Neuronal stem cell (in vitro differentiated cells): ENCODE measurements at regions not wholly inside any gene's neighbourhood (a gene's known extent, or its start where the extent isn't known, plus 50 kb on each side); places are given as distances from the start of the nearest gene placed in this dataset.
"Not testable (repeated sequence)": the region's sequence is repeated elsewhere in the genome, so short reads cannot be mapped to it uniquely, and the experiment has no call there.

Experiments
- DNase-seq: peaks from one replicate; pipeline ENCODE4 v3.0.0-alpha.2; 2013; ENCODE audit warnings: low spot score
- H2AFZ ChIP-seq: one replicate; pipeline ENCODE4 v1.6.1; 2013; ENCODE audit warnings: mild to moderate bottlenecking, low read length, inconsistent platforms
- H2AK5ac ChIP-seq: 2 replicates; pipeline ENCODE4 v1.6.1; 2013; ENCODE audit warnings: low read depth, mild to moderate bottlenecking, inconsistent platforms, low read length, moderate library complexity, mixed read lengths
- H2BK120ac ChIP-seq: 2 replicates; pipeline ENCODE4 v1.6.1; 2013; ENCODE audit warnings: low read depth, mild to moderate bottlenecking, inconsistent platforms, low read length, moderate library complexity, mixed read lengths
- H2BK12ac ChIP-seq: one replicate; pipeline ENCODE4 v1.6.1; 2013; ENCODE audit warnings: low read length, inconsistent platforms
- H2BK15ac ChIP-seq: 2 replicates; pipeline ENCODE4 v1.6.1; 2013; ENCODE audit warnings: mild to moderate bottlenecking, low read length, inconsistent platforms, mixed read lengths
- H2BK5ac ChIP-seq: one replicate; pipeline ENCODE4 v1.6.1; 2013; ENCODE audit warnings: inconsistent platforms, mild to moderate bottlenecking, low read length, moderate library complexity
- H3K14ac ChIP-seq: one replicate; pipeline ENCODE4 v1.6.1; 2013; ENCODE audit warnings: low read length, inconsistent platforms
- H3K18ac ChIP-seq: 2 replicates; pipeline ENCODE4 v1.6.1; 2013; ENCODE audit warnings: low read length, inconsistent platforms
- H3K23ac ChIP-seq: 2 replicates; pipeline ENCODE4 v1.6.1; 2013; ENCODE audit warnings: low read depth, mild to moderate bottlenecking, mixed read lengths, low read length, inconsistent platforms; ENCODE audit not compliant: poor library complexity
- H3K27ac ChIP-seq: replicated peaks from 3 replicates; pipeline ENCODE4 v1.5.1; 2013; ENCODE audit warnings: low read length, inconsistent platforms
- H3K27me3 ChIP-seq, 3 experiments: 2 replicates each; pipeline ENCODE4 v1.6.1; 2013; ENCODE audit warnings: low read length in 3 of 3, mild to moderate bottlenecking in 2 of 3, inconsistent platforms in 1 of 3, low read depth in 1 of 3, mixed read lengths in 1 of 3, moderate library complexity in 1 of 3; ENCODE audit not compliant: control insufficient read depth in 3 of 3, insufficient read depth in 3 of 3
- H3K36me3 ChIP-seq, 2 donors: replicated peaks in 1 of 2; 2 replicates each; pipeline ENCODE4 v1.6.1; 2013; ENCODE audit warnings: low read length in 2 of 2; ENCODE audit not compliant: control insufficient read depth in 2 of 2, insufficient read depth in 2 of 2
- H3K4ac ChIP-seq: 2 replicates; pipeline ENCODE4 v1.6.1; 2013; ENCODE audit warnings: inconsistent platforms, mild to moderate bottlenecking, low read length, moderate library complexity
- H3K4me1 ChIP-seq, 2 donors: 1 replicate in 1 of 2; 2 replicates in 1 of 2; pipeline ENCODE4 v1.6.1; 2013; ENCODE audit warnings: low read length in 2 of 2, low read depth in 1 of 2; ENCODE audit not compliant: control insufficient read depth in 2 of 2, insufficient read depth in 1 of 2
- H3K4me2 ChIP-seq: one replicate; pipeline ENCODE4 v1.6.1; 2013; ENCODE audit warnings: mild to moderate bottlenecking, low read length, inconsistent platforms; ENCODE audit not compliant: insufficient read depth, poor library complexity, severe bottlenecking
- H3K4me3 ChIP-seq, 2 donors: 2 replicates each; pipeline ENCODE4 v1.5.1; 2013; ENCODE audit warnings: low read length in 2 of 2, mild to moderate bottlenecking in 2 of 2, inconsistent platforms in 1 of 2, moderate library complexity in 1 of 2
- H3K79me1 ChIP-seq: one replicate; pipeline ENCODE4 v1.6.1; 2013; ENCODE audit warnings: low read depth, mild to moderate bottlenecking, inconsistent platforms, low read length, moderate library complexity
- H3K9ac ChIP-seq: one replicate; pipeline ENCODE4 v1.6.1; 2013; ENCODE audit warnings: mild to moderate bottlenecking, low read depth, low read length, inconsistent platforms; ENCODE audit not compliant: poor library complexity
- H3K9me3 ChIP-seq, 2 donors: replicated peaks in 1 of 2; 2 replicates each; pipeline versions ENCODE3 to v1.6.1; 2013; ENCODE audit warnings: low read length in 2 of 2, mild to moderate bottlenecking in 2 of 2, inconsistent platforms in 1 of 2, low read depth in 1 of 2, mixed read lengths in 1 of 2, moderate library complexity in 1 of 2; ENCODE audit not compliant: control insufficient read depth in 2 of 2, insufficient read depth in 1 of 2
- H4K8ac ChIP-seq: one replicate; pipeline ENCODE4 v1.6.1; 2013; ENCODE audit warnings: low read depth, mild to moderate bottlenecking, inconsistent platforms, low read length, moderate library complexity
- H4K91ac ChIP-seq: one replicate; pipeline ENCODE4 v1.6.1; 2013; ENCODE audit warnings: low read length, low read depth, mild to moderate bottlenecking, inconsistent platforms; ENCODE audit not compliant: poor library complexity
- WGBS, 2 donors: extraction: QIAGEN DNeasy Blood & Tissue Kit; methylation state at CpG; one replicate each; pipeline ENCODE4 v1.1.7; 2013; ENCODE audit warnings: missing lambda C conversion rate in 2 of 2, mixed read lengths in 1 of 2; ENCODE audit not compliant: insufficient read length in 2 of 2, insufficient replicate concordance in 1 of 2; ENCODE audit errors: extremely low coverage in 2 of 2; 5-methylcytosine and 5-hydroxymethylcytosine counted together

- DNase-seq, result no peak
- no peak overlapping the region for H4K8ac ChIP-seq
- H2AK5ac ChIP-seq, result no peak overlapping the region
- no peak overlapping the region for H2BK5ac ChIP-seq
- H3K4me2 ChIP-seq, result no peak overlapping the region
- H3K18ac ChIP-seq, result no peak overlapping the region
- WGBS, 2 donors, result no CpG with 5 or more reads among the region's 2 CpGs
- H2AFZ ChIP-seq, result no peak overlapping the region
- no peak overlapping the region for H3K27ac ChIP-seq
- no peaks in the 10 kb centered on the region for H3K9me3 ChIP-seq
- no peak overlapping the region for H4K91ac ChIP-seq
- H3K14ac ChIP-seq, result no peak overlapping the region
- no peaks in the 10 kb centered on the region for H3K79me1 ChIP-seq
- H3K4ac ChIP-seq, result no peak overlapping the region
- H2BK15ac ChIP-seq, result no peak overlapping the region
- no peaks in the 10 kb centered on the region for H3K27me3 ChIP-seq
- no peak overlapping the region for H2BK120ac ChIP-seq
- H3K9ac ChIP-seq, result no peak overlapping the region
- no peak overlapping the region for H3K4me3 ChIP-seq
- no peak overlapping the region for H2BK12ac ChIP-seq
- no peak overlapping the region for H3K23ac ChIP-seq
- no peaks in the 10 kb centered on the region for H3K36me3 ChIP-seq
- H3K4me1 ChIP-seq, result no peaks in the 10 kb centered on the region
Measured at GRCh38 chr4:12472087-12472486, 1012.1 kb downstream of the RAB28 start.

DNA sequence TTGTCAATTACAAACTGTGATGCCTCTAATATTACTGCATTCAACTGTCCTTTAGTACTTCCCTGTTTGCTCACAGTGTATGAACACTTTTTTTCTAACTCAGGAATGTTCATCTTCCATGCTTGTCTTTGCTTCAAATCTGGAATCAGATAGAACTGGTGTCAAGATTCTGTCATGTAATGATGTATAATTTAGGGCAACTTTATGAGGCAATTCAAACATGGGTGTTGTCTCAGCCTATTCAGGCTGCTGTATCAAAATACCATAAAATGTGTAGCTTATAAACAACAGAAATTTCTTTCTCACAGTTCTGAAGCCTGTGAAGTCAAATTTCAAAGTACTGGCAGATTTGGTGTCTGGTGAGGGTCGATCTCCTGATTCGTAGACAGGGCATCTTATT lies 1012.9 kb downstream of the RAB28 start:
- Histone ChIP-seq H2BK5ac (no peak overlapping the region), H3K4ac (no peak overlapping the region), H4K91ac (no peak overlapping the region), H3K27ac (no peak overlapping the region), H3K18ac (no peak overlapping the region), H2BK15ac (no peak overlapping the region), H2BK120ac (no peak overlapping the region), H3K27me3 (no peaks in the 10 kb centered on the region), H3K14ac (no peak overlapping the region), H3K4me3 (no peak overlapping the region), H3K9ac (no peak overlapping the region), H3K9me3 (no peaks in the 10 kb centered on the region), H4K8ac (no peak overlapping the region), H2BK12ac (no peak overlapping the region), H3K79me1 (no peaks in the 10 kb centered on the region), H3K36me3 (no peaks in the 10 kb centered on the region), H2AFZ (no peak overlapping the region), H3K4me2 (no peak overlapping the region), H3K23ac (no peak overlapping the region), H2AK5ac (no peak overlapping the region), H3K4me1 (no peaks in the 10 kb centered on the region)
- no CpG with 5 or more reads among the region's 2 CpGs for WGBS, 2 donors
- DNase-seq, result no peak

- not testable (repeated sequence) for H3K4ac ChIP-seq, H3K79me1 ChIP-seq, H3K4me1 ChIP-seq, H2BK12ac ChIP-seq, H2BK15ac ChIP-seq, H3K18ac ChIP-seq, H3K4me2 ChIP-seq, H2AFZ ChIP-seq, H3K27me3 ChIP-seq, H4K8ac ChIP-seq, H3K36me3 ChIP-seq, H3K9ac ChIP-seq, H3K14ac ChIP-seq, H4K91ac ChIP-seq, DNase-seq, H2AK5ac ChIP-seq, H2BK120ac ChIP-seq, H3K27ac ChIP-seq, H3K4me3 ChIP-seq, H2BK5ac ChIP-seq, H3K9me3 ChIP-seq, H3K23ac ChIP-seq
- WGBS, 2 donors, result no CpG with 5 or more reads among the region's 5 CpGs
Measured at GRCh38 chr4:12461576-12461975, 1022.6 kb downstream of the RAB28 start.

- no peak overlapping the region for H2AK5ac ChIP-seq
- H3K14ac ChIP-seq, result no peak overlapping the region
- no peak for DNase-seq
- H3K36me3 ChIP-seq, result no peaks in the 10 kb centered on the region
- H3K4me3 ChIP-seq, result no peak overlapping the region
- H3K9ac ChIP-seq, result no peak overlapping the region
- H3K9me3 ChIP-seq, result no peaks in the 10 kb centered on the region
- no peak overlapping the region for H3K18ac ChIP-seq
- H2BK12ac ChIP-seq, result no peak overlapping the region
- no peaks in the 10 kb centered on the region for H3K4me1 ChIP-seq
- H4K8ac ChIP-seq, result no peak overlapping the region
- no peak overlapping the region for H3K4ac ChIP-seq
- H2AFZ ChIP-seq, result no peak overlapping the region
- H4K91ac ChIP-seq, result no peak overlapping the region
- H3K23ac ChIP-seq, result no peak overlapping the region
- H2BK15ac ChIP-seq, result no peak overlapping the region
- peaks cover 1% of the 10 kb centered on the region for H3K79me1 ChIP-seq
- no peak overlapping the region for H2BK5ac ChIP-seq
- no peak overlapping the region for H3K27ac ChIP-seq
- WGBS, 2 donors, result no CpG with 5 or more reads among the region's 3 CpGs
- H3K27me3 ChIP-seq, result no peaks in the 10 kb centered on the region
- H2BK120ac ChIP-seq, result no peak overlapping the region
- H3K4me2 ChIP-seq, result no peak overlapping the region
Measured at GRCh38 chr4:12459126-12459525, 1025.0 kb downstream of the RAB28 start.
